ENCODE measurements at regions not wholly inside any gene's neighbourhood (a gene's known extent, or its start where the extent isn't known, plus 50 kb on each side); places are given as distances from the start of the nearest gene placed in this dataset.

GRCh38 chr6:15039136-15039535 is 206.7 kb upstream of the JARID2 start:
- no peak for DNase-seq (ENCODE audit: low read depth in 1 of 2, low spot score in 1 of 2)
- in situ Hi-C loops (cut with HindIII; ENCODE audit: low pct_unique_long_range_greater_than_20kb, low sequenced_read_pairs), result no loop called here

DNA sequence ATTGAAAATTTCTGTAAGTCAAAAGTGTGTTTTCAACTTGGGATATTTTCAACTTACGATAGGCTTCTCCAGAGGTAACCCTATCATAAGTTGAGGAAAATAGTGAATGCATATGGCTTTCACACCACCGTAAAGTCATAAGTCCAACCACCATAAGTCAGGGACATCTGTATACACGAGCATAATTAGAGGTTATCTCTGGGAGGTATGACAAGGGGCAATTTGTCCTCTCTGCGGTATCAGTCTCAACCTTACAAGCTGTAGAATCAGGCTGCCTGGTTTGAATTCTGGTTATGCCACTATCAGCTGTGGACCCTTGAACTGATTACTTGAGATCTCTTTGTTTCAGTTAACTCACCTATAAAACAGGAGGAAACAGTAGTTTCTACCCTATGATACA is 202.9 kb upstream of the JARID2 start:
- in situ Hi-C loops (cut with HindIII; ENCODE audit: low pct_unique_long_range_greater_than_20kb, low sequenced_read_pairs), result no loop called here
- DNase-seq (ENCODE audit: low read depth in 1 of 2, low spot score in 1 of 2), result no peak
- no peak for TF ChIP-seq JUND (IDR thresholded peaks at IDR 0.05; ENCODE audit: low read depth)

More at GRCh38 chr6:15039136-15039535, 206.7 kb upstream of the JARID2 start:
- no peak for TF ChIP-seq JUND (IDR thresholded peaks at IDR 0.05; ENCODE audit: low read depth)

DNA sequence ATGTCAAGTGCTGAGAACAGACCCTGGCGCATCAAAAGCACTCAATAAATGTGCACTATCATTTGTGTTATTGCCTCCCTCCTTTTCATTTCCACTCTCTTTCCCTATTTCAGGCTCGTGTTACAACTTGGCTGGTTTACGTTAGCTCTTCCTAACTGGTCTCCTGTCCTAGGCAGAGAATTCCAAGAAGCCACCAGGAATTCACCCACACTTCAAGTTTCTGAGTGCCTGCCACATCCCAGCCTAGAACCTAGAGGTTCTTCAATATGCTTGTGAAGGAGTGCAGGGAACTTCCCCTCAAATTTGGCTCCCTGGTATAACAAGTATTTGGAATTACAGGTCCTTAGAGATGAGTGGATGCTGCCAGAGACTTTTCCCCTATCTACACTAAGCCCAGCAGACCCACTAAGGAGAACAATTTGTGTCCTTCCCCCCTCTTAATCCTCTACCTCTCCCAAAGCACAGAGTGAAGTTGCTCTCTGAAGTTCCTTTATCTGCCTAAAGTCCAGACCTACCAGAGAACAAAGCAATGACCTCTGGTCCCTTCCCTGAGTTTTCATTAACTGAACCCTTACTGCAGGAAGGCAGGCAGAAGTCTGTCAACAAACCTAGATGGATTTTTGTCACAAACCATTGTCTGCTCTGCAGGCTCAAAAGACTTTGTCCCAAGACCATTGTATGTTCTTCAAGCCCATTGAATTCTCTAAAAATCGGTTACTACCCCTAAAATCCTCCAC is 201.6 kb upstream of the JARID2 start:
- in situ Hi-C loops (cut with HindIII; ENCODE audit: low pct_unique_long_range_greater_than_20kb, low sequenced_read_pairs), result no loop called here
- no peak for TF ChIP-seq JUND (IDR thresholded peaks at IDR 0.05; ENCODE audit: low read depth)
- no peak for DNase-seq (ENCODE audit: low read depth in 1 of 2, low spot score in 1 of 2)

DNA sequence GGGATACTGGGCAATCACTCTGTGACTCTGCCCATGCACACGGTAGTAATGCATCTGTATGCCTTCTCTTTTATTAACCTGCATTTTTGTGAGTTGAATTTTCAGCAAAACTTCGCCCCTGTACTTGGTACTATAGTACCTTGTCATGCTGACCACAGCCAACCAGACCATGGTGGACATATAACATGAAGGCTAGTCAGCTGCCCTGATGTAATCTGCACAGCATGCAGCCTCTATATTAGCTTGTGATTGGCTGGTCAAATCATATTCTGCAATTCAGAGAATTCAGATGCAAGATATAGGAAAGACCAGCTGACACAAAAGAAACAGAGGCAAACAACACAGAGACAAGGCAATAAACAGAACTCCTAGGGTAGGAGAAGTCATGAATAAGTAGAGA is 200.9 kb upstream of the JARID2 start:
- no peak for TF ChIP-seq JUND (IDR thresholded peaks at IDR 0.05; ENCODE audit: low read depth)

GRCh38 chr6:15046751-15047150 is 199.1 kb upstream of the JARID2 start:
- no peak for DNase-seq (ENCODE audit: low read depth in 1 of 2, low spot score in 1 of 2)
- TF ChIP-seq JUND (IDR thresholded peaks at IDR 0.05; ENCODE audit: low read depth), result no peak
- in situ Hi-C loops (cut with HindIII; ENCODE audit: low pct_unique_long_range_greater_than_20kb, low sequenced_read_pairs), result no loop called here

More for the DNA sequence above, 200.9 kb upstream of the JARID2 start:
- in situ Hi-C loops (cut with HindIII; ENCODE audit: low pct_unique_long_range_greater_than_20kb, low sequenced_read_pairs), result no loop called here
- no peak for DNase-seq (ENCODE audit: low read depth in 1 of 2, low spot score in 1 of 2)

DNA sequence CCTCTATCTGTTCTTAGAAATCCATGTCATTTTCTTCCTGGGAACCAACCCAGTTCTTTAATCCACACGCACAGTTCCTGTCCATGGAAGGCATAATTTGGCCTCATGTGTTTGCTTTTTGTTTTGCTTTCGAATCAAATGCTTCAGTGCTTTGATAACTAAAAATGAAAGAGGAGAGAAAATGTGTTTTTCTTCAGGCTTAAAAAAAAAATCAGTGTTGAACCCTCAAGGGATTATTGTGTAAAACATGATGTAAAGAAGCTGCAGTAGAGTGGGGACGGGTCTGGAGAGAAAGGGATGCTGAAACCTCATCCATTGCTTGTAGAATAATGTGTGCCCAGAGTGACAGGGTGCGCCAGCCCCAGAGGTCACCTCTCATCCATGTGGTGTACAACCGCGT is 197.5 kb upstream of the JARID2 start:
- DNase-seq (ENCODE audit: low read depth in 1 of 2, low spot score in 1 of 2), result no peak
- in situ Hi-C loops (cut with HindIII; ENCODE audit: low pct_unique_long_range_greater_than_20kb, low sequenced_read_pairs), result no loop called here
- no peak for TF ChIP-seq JUND (IDR thresholded peaks at IDR 0.05; ENCODE audit: low read depth)

GRCh38 chr6:15058200-15059061 is 187.4 kb upstream of the JARID2 start:
- no peak for TF ChIP-seq JUND (IDR thresholded peaks at IDR 0.05; ENCODE audit: low read depth)
- no peak for DNase-seq (ENCODE audit: low read depth in 1 of 2, low spot score in 1 of 2)
- in situ Hi-C loops (cut with HindIII; ENCODE audit: low pct_unique_long_range_greater_than_20kb, low sequenced_read_pairs), result no loop called here

GRCh38 chr6:15061180-15061641 is 184.7 kb upstream of the JARID2 start:
- no peak for DNase-seq (ENCODE audit: low read depth in 1 of 2, low spot score in 1 of 2)
- in situ Hi-C loops (cut with HindIII; ENCODE audit: low pct_unique_long_range_greater_than_20kb, low sequenced_read_pairs), result no loop called here
- no peak for TF ChIP-seq JUND (IDR thresholded peaks at IDR 0.05; ENCODE audit: low read depth)

- in situ Hi-C loops (cut with HindIII; ENCODE audit: low pct_unique_long_range_greater_than_20kb, low sequenced_read_pairs), result no loop called here
- DNase-seq (ENCODE audit: low read depth in 1 of 2, low spot score in 1 of 2), result no peak
Observed at GRCh38 chr6:15061908-15062515, 183.9 kb upstream of the JARID2 start.

GRCh38 chr6:15062516-15063252 is 183.2 kb upstream of the JARID2 start:
- in situ Hi-C loops (cut with HindIII; ENCODE audit: low pct_unique_long_range_greater_than_20kb, low sequenced_read_pairs), result no loop called here
- DNase-seq (ENCODE audit: low read depth in 1 of 2, low spot score in 1 of 2), result no peak
- no peak for TF ChIP-seq JUND (IDR thresholded peaks at IDR 0.05; ENCODE audit: low read depth)

More at GRCh38 chr6:15061908-15062515, 183.9 kb upstream of the JARID2 start:
- no peak for TF ChIP-seq JUND (IDR thresholded peaks at IDR 0.05; ENCODE audit: low read depth)

- TF ChIP-seq JUND (IDR thresholded peaks at IDR 0.05; ENCODE audit: low read depth), result no peak
Observed at GRCh38 chr6:15063253-15063853, 182.5 kb upstream of the JARID2 start.

More at GRCh38 chr6:15063253-15063853, 182.5 kb upstream of the JARID2 start:
- in situ Hi-C loops (cut with HindIII; ENCODE audit: low pct_unique_long_range_greater_than_20kb, low sequenced_read_pairs), result no loop called here
- no peak for DNase-seq (ENCODE audit: low read depth in 1 of 2, low spot score in 1 of 2)
